ENCODE measurements at regions not wholly inside any gene's neighbourhood (a gene's known extent, or its start where the extent isn't known, plus 50 kb on each side); places are given as distances from the start of the nearest gene placed in this dataset.
"Not testable (repeated sequence)": the region's sequence is repeated elsewhere in the genome, so short reads cannot be mapped to it uniquely, and the experiment has no call there.

- no peak for ATAC-seq
- no peak for TF ChIP-seq BACH2 (CRISPR knock-in tag; IDR thresholded peaks at IDR 0.05; ENCODE audit: borderline replicate concordance)
- TF ChIP-seq ZNF8 (CRISPR knock-in tag; IDR thresholded peaks at IDR 0.05): no peak
- no peak for TF ChIP-seq TCF4 (CRISPR knock-in tag; IDR thresholded peaks at IDR 0.05; ENCODE audit: borderline replicate concordance)
- no peak for TF ChIP-seq TSHZ2 (CRISPR knock-in tag; IDR thresholded peaks at IDR 0.05)
- TF ChIP-seq ARNTL (CRISPR knock-in tag; IDR thresholded peaks at IDR 0.05; ENCODE audit: borderline replicate concordance, low read depth): no peak
- no peak for TF ChIP-seq ZFP3 (CRISPR knock-in tag; IDR thresholded peaks at IDR 0.05)
- no peak for TF ChIP-seq CSRNP3 (CRISPR knock-in tag; IDR thresholded peaks at IDR 0.05)
- TF ChIP-seq ZNF565 (CRISPR knock-in tag; conservative IDR thresholded peaks at IDR 0.05; ENCODE audit: low read depth): no peak
- no peak for TF ChIP-seq ZFP30 (CRISPR knock-in tag; IDR thresholded peaks at IDR 0.05)
- no peak for TF ChIP-seq CREB5 (CRISPR knock-in tag; IDR thresholded peaks at IDR 0.05; ENCODE audit: low read depth)
These were observed 410.3 kb upstream of the LMO3 start for GRCh38 chr12:17016116-17016864.

- ATAC-seq: no peak
- TF ChIP-seq RARB (CRISPR knock-in tag; IDR thresholded peaks at IDR 0.05): no peak
- no peak for TF ChIP-seq POU6F1 (CRISPR knock-in tag; IDR thresholded peaks at IDR 0.05; ENCODE audit: borderline replicate concordance, low read depth)
- no peak for TF ChIP-seq ZNF565 (CRISPR knock-in tag; conservative IDR thresholded peaks at IDR 0.05; ENCODE audit: low read depth)
- no peak for TF ChIP-seq ZNF70 (CRISPR knock-in tag; IDR thresholded peaks at IDR 0.05)
- no peak for TF ChIP-seq ZFP3 (CRISPR knock-in tag; IDR thresholded peaks at IDR 0.05)
- no peak for TF ChIP-seq ZC3H10 (CRISPR knock-in tag; IDR thresholded peaks at IDR 0.05)
- TF ChIP-seq ZNF8 (CRISPR knock-in tag; IDR thresholded peaks at IDR 0.05): no peak
- no peak for TF ChIP-seq ARNTL (CRISPR knock-in tag; IDR thresholded peaks at IDR 0.05; ENCODE audit: borderline replicate concordance, low read depth)
- no peak for TF ChIP-seq CSRNP3 (CRISPR knock-in tag; IDR thresholded peaks at IDR 0.05)
- no peak for TF ChIP-seq OSR1 (CRISPR knock-in tag; IDR thresholded peaks at IDR 0.05)
These were observed 409.5 kb upstream of the LMO3 start for GRCh38 chr12:17015501-17015900.

- not testable (repeated sequence) for ATAC-seq
These were observed 401.6 kb upstream of the LMO3 start for GRCh38 chr12:17007442-17008040.

- ATAC-seq: not testable (repeated sequence)
These were observed 392.6 kb upstream of the LMO3 start for GRCh38 chr12:16998538-16998937.

GRCh38 chr12:16984484-16984883 lies 378.5 kb upstream of the LMO3 start:
- no peak for ATAC-seq
- TF ChIP-seq CSDC2 (CRISPR knock-in tag; IDR thresholded peaks at IDR 0.05) (no peak), ZFP30 (CRISPR knock-in tag; IDR thresholded peaks at IDR 0.05) (no peak), CREB5 (CRISPR knock-in tag; IDR thresholded peaks at IDR 0.05; ENCODE audit: low read depth) (no peak), TOX (CRISPR knock-in tag; IDR thresholded peaks at IDR 0.05; ENCODE audit: borderline replicate concordance) (no peak), TCF4 (CRISPR knock-in tag; IDR thresholded peaks at IDR 0.05; ENCODE audit: borderline replicate concordance) (no peak), ZNF8 (CRISPR knock-in tag; IDR thresholded peaks at IDR 0.05) (no peak), OSR1 (CRISPR knock-in tag; IDR thresholded peaks at IDR 0.05) (no peak), ZFP3 (CRISPR knock-in tag; IDR thresholded peaks at IDR 0.05) (no peak), ZNF70 (CRISPR knock-in tag; IDR thresholded peaks at IDR 0.05) (no peak), TSHZ2 (CRISPR knock-in tag; IDR thresholded peaks at IDR 0.05) (no peak), ESRRG (CRISPR knock-in tag; IDR thresholded peaks at IDR 0.05) (no peak), ARNTL (CRISPR knock-in tag; IDR thresholded peaks at IDR 0.05; ENCODE audit: borderline replicate concordance, low read depth) (no peak)

Data from SK-N-SH treated with all-trans-retinoic acid at 6 μM for 48 hours (cell line).